ENCODE measurements at regions not wholly inside any gene's neighbourhood (a gene's known extent, or its start where the extent isn't known, plus 50 kb on each side); places are given as distances from the start of the nearest gene placed in this dataset.

DNA sequence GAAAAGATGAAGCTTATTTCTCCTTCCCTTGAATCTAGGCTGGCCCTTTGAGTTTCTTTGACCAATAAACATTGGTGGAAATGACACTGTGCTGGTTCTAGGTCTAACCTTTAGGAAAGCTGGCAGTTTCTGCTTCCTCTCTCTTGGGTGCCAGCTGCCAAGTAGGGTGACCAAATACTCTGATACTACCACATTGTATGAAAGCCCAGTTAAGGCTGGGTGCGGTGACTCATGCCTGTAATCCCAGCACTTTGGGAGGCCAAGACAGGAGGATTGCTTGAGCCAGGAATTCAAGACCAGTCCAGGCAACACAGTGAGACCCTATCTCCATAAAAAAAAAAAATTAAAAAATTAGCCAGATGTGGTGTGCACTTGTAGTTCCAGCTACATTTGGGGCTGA lies 320.7 kb downstream of the ZNF621 start:
- no peaks in the 10 kb centered on the region for H3K9me3 ChIP-seq (ENCODE audit: low read length)
- H3K27me3 ChIP-seq (ENCODE audit: control insufficient read depth in 1 of 2, insufficient read depth in 2 of 2, low read length in 2 of 2) = no peaks in the 10 kb centered on the region
- H3K4me3 ChIP-seq (ENCODE audit: low read depth in 1 of 2, low read length in 2 of 2) = no peak overlapping the region
- H3K4me1 ChIP-seq (ENCODE audit: insufficient read depth, low read length) = no peaks in the 10 kb centered on the region
- no peak overlapping the region for H3K27ac ChIP-seq (ENCODE audit: low read depth, low read length)
- no peak overlapping the region for H3K9ac ChIP-seq (ENCODE audit: low read length)
- H3K36me3 ChIP-seq (ENCODE audit: insufficient read depth, low read length) = no peaks in the 10 kb centered on the region

DNA sequence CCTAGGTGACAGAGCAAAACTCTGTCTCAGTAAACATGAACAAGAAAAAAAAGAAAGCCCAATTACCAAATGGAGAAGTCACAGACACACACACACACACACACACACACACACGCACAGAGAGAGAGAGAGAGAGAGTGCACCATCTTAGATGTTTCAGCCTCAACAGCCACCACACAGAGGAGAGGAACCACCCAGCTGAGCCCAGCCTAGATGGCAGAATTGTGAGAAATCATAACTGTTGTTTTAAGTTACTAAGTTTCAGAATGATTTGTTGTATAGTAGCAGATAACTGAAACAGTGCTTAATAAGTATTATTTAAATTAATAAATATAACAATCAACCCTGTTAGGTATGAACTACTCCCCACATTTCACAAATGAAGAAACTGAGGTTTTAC lies 321.2 kb downstream of the ZNF621 start:
- H3K36me3 ChIP-seq (ENCODE audit: insufficient read depth, low read length) = no peaks in the 10 kb centered on the region
- H3K27me3 ChIP-seq (ENCODE audit: control insufficient read depth in 1 of 2, insufficient read depth in 2 of 2, low read length in 2 of 2) = no peaks in the 10 kb centered on the region
- H3K4me3 ChIP-seq (ENCODE audit: low read depth in 1 of 2, low read length in 2 of 2) = no peak overlapping the region
- H3K9me3 ChIP-seq (ENCODE audit: low read length) = no peaks in the 10 kb centered on the region
- no peak overlapping the region for H3K9ac ChIP-seq (ENCODE audit: low read length)
- H3K4me1 ChIP-seq (ENCODE audit: insufficient read depth, low read length) = no peaks in the 10 kb centered on the region
- no peak overlapping the region for H3K27ac ChIP-seq (ENCODE audit: low read depth, low read length)

DNA sequence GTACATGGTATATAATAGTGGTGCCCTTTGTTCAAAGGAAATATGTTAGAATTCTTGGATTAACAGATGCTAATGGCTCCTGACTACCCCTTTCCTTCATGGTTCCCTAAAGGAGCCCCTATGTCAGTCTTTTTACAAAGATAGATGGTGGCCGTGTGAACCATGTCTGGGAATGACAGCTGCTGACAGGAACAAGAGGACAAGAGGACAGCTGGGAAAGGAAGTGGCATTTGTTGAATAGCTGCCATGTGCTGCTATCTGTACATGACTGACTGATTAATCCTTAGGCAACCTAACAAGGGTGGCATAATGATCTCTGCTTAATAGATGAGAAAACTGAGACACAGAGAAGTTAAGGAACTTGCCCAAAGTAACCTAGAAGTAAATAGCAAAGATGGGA lies 321.7 kb downstream of the ZNF621 start:
- H3K4me1 ChIP-seq (ENCODE audit: insufficient read depth, low read length) = no peaks in the 10 kb centered on the region
- H3K4me3 ChIP-seq (ENCODE audit: low read depth in 1 of 2, low read length in 2 of 2) = no peak overlapping the region
- no peaks in the 10 kb centered on the region for H3K27me3 ChIP-seq (ENCODE audit: control insufficient read depth in 1 of 2, insufficient read depth in 2 of 2, low read length in 2 of 2)
- H3K36me3 ChIP-seq (ENCODE audit: insufficient read depth, low read length) = no peaks in the 10 kb centered on the region
- no peaks in the 10 kb centered on the region for H3K9me3 ChIP-seq (ENCODE audit: low read length)
- no peak overlapping the region for H3K9ac ChIP-seq (ENCODE audit: low read length)
- H3K27ac ChIP-seq (ENCODE audit: low read depth, low read length) = no peak overlapping the region

DNA sequence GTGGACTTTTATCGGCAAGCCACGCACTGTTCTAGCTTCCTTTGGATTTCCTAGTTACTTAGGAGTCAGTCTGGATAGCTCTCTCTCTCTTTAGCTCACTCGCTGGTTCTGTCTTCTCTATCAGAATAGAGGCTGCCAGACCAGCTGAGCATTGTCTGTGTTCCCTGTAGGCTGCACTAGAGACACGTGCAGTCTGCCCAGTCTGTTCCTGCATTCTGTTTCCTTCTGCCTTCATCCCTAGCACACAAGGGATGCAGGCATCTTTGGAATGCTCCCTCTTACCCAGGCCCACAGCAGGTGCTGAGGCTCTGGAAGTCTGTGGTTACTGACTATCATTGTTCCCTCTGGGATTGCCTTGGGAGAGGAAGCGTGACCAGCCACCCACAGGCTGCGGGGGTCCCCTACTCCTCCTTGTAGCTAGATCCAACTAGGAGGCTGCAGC lies 322.8 kb downstream of the ZNF621 start:
- H3K27ac ChIP-seq (ENCODE audit: low read depth, low read length) = no peak overlapping the region
- H3K4me1 ChIP-seq (ENCODE audit: insufficient read depth, low read length) = no peaks in the 10 kb centered on the region

DNA sequence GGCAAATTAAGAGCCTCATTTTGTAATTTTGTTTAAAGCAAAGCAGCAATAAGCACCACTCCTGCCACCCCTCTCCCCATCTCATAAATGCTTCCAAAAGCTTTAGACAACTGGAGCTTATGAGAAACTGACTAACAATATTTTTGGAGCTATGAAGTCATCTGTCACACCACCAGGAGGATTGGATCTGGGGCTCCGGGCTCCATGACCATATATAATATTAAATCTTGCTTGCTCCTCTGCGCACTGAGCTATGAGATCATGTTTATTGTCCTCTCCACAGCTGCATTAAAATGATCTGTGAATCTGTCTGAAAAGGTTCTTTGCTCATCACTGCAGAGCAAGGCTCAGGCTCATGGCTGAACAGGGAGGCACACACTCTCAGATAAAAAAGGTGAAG lies 323.7 kb downstream of the ZNF621 start:
- Histone ChIP-seq H3K27me3 (ENCODE audit: control insufficient read depth in 1 of 2, insufficient read depth in 2 of 2, low read length in 2 of 2) (no peaks in the 10 kb centered on the region), H3K4me3 (ENCODE audit: low read depth in 1 of 2, low read length in 2 of 2) (no peak overlapping the region), H3K4me1 (ENCODE audit: insufficient read depth, low read length) (no peaks in the 10 kb centered on the region), H3K36me3 (ENCODE audit: insufficient read depth, low read length) (no peaks in the 10 kb centered on the region), H3K9ac (ENCODE audit: low read length) (no peak overlapping the region), H3K27ac (ENCODE audit: low read depth, low read length) (no peak overlapping the region), H3K9me3 (ENCODE audit: low read length) (no peaks in the 10 kb centered on the region)

More for the DNA sequence above, 322.8 kb downstream of the ZNF621 start:
- H3K36me3 ChIP-seq (ENCODE audit: insufficient read depth, low read length) = no peaks in the 10 kb centered on the region
- no peak overlapping the region for H3K4me3 ChIP-seq (ENCODE audit: low read depth in 1 of 2, low read length in 2 of 2)
- H3K9ac ChIP-seq (ENCODE audit: low read length) = no peak overlapping the region
- H3K9me3 ChIP-seq (ENCODE audit: low read length) = no peaks in the 10 kb centered on the region
- no peaks in the 10 kb centered on the region for H3K27me3 ChIP-seq (ENCODE audit: control insufficient read depth in 1 of 2, insufficient read depth in 2 of 2, low read length in 2 of 2)

DNA sequence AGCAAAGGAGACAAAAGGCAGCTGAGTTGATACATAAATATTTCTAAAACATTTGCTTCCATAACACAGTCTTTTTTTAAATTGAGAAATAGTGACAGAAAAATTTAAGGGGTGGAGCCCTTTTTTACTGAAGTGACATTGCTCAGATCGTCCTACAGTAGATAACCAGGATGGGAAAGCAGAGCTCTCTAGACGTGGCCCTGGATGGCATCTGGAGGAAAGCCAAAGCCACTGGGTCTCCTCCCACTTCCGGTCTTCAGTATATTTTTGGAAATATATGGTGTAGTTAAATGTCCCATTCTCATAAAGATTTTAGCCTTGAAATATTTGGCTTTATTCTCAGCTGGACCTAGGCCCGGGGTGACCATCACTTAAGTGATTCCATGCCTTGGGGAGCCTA lies 326.1 kb downstream of the ZNF621 start:
- Histone ChIP-seq H3K27me3 (ENCODE audit: control insufficient read depth in 1 of 2, insufficient read depth in 2 of 2, low read length in 2 of 2) (no peaks in the 10 kb centered on the region), H3K4me3 (ENCODE audit: low read depth in 1 of 2, low read length in 2 of 2) (no peak overlapping the region), H3K36me3 (ENCODE audit: insufficient read depth, low read length) (no peaks in the 10 kb centered on the region), H3K9ac (ENCODE audit: low read length) (no peak overlapping the region), H3K27ac (ENCODE audit: low read depth, low read length) (no peak overlapping the region), H3K4me1 (ENCODE audit: insufficient read depth, low read length) (no peaks in the 10 kb centered on the region), H3K9me3 (ENCODE audit: low read length) (no peaks in the 10 kb centered on the region)

DNA sequence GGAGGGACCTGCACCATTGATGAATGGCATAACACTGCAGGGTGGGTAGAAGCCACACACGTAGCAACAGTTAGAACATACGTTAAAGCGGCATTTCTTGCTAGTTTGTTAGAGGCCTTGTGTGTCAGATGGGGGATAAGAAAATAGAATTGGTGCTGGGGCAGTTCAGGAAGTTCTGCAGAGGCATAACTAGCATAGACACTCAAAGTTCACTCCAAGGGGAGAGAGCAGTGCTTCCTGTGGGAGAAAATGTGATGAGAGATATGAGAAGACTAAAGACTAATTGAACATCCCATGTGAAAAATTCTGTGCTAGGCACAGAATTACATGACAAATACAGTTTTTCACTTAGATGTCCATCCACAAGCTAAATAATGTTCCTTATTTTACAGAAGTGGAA lies 327.1 kb downstream of the ZNF621 start:
- Histone ChIP-seq H3K9ac (ENCODE audit: low read length) (no peak overlapping the region), H3K27ac (ENCODE audit: low read depth, low read length) (no peak overlapping the region), H3K27me3 (ENCODE audit: control insufficient read depth in 1 of 2, insufficient read depth in 2 of 2, low read length in 2 of 2) (no peaks in the 10 kb centered on the region), H3K4me1 (ENCODE audit: insufficient read depth, low read length) (no peaks in the 10 kb centered on the region), H3K4me3 (ENCODE audit: low read depth in 1 of 2, low read length in 2 of 2) (no peak overlapping the region), H3K36me3 (ENCODE audit: insufficient read depth, low read length) (no peaks in the 10 kb centered on the region), H3K9me3 (ENCODE audit: low read length) (no peaks in the 10 kb centered on the region)

DNA sequence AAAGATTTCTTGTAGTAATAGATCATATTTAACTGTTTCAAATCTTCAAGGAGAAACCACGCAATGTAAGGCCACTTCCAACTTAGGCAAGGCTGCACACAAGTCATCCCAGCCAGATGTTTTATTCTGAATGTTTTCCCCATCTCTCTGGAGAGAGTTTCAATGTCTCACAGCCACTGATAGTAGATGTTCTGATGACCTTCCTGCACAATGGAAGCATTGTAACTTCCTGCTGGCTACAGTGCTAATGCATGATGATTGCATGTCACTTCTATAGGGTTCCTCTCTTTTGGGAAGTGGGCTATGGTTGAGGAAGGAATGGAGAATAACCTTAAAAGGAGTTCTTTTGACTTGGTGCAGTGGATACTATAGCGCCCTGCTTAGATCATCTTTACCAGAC lies 328.0 kb downstream of the ZNF621 start:
- H3K9me3 ChIP-seq (ENCODE audit: low read length) = no peaks in the 10 kb centered on the region
- H3K27ac ChIP-seq (ENCODE audit: low read depth, low read length) = no peak overlapping the region
- H3K4me3 ChIP-seq (ENCODE audit: low read depth in 1 of 2, low read length in 2 of 2) = no peak overlapping the region
- no peaks in the 10 kb centered on the region for H3K4me1 ChIP-seq (ENCODE audit: insufficient read depth, low read length)
- H3K36me3 ChIP-seq (ENCODE audit: insufficient read depth, low read length) = no peaks in the 10 kb centered on the region
- H3K27me3 ChIP-seq (ENCODE audit: control insufficient read depth in 1 of 2, insufficient read depth in 2 of 2, low read length in 2 of 2) = no peaks in the 10 kb centered on the region
- no peak overlapping the region for H3K9ac ChIP-seq (ENCODE audit: low read length)

DNA sequence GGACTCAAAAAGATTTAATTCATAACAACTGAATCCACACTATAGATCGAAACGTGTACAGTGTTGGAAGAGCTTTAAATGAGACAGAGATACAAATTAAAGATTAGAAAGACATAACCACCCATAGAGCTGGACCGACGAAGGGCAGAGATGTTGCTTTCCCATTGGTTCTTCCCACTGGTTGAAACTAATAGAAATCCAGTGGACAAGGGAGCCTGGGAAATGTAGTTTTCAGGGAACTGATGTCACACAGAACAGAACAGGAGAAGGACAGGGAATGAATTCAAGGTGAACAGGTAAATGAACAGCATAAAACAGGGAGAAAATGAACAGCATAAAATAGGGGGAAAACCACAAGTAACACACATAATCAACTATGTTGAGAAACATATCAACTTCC lies 328.7 kb downstream of the ZNF621 start:
- Histone ChIP-seq H3K27me3 (ENCODE audit: control insufficient read depth in 1 of 2, insufficient read depth in 2 of 2, low read length in 2 of 2) (no peaks in the 10 kb centered on the region), H3K27ac (ENCODE audit: low read depth, low read length) (no peak overlapping the region), H3K9ac (ENCODE audit: low read length) (no peak overlapping the region)

DNA sequence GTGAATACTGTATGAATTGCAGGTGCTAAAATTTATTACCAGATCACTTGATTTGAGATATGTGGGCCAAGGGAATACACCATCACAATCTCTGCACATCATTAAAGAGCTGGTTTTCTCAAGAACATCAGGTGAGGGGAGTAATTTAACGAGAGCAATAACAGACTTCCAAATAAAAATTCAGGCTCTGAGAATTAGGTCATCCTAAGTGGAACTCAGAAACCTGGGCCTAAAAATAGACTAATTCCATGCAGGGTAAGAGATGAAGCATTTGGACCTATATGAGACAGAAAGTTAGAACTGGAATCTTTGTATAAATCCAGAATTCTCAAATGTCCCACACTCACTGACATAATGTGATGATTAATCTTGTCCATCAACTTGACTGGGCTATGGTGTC lies 331.1 kb downstream of the ZNF621 start:
- Histone ChIP-seq H3K4me1 (ENCODE audit: insufficient read depth, low read length) (no peaks in the 10 kb centered on the region), H3K4me3 (ENCODE audit: low read depth in 1 of 2, low read length in 2 of 2) (no peak overlapping the region), H3K27ac (ENCODE audit: low read depth, low read length) (no peak overlapping the region), H3K9ac (ENCODE audit: low read length) (no peak overlapping the region), H3K9me3 (ENCODE audit: low read length) (no peaks in the 10 kb centered on the region), H3K27me3 (ENCODE audit: control insufficient read depth in 1 of 2, insufficient read depth in 2 of 2, low read length in 2 of 2) (no peaks in the 10 kb centered on the region), H3K36me3 (ENCODE audit: insufficient read depth, low read length) (no peaks in the 10 kb centered on the region)

More for the DNA sequence above, 328.7 kb downstream of the ZNF621 start:
- no peaks in the 10 kb centered on the region for H3K9me3 ChIP-seq (ENCODE audit: low read length)
- no peaks in the 10 kb centered on the region for H3K36me3 ChIP-seq (ENCODE audit: insufficient read depth, low read length)
- H3K4me1 ChIP-seq (ENCODE audit: insufficient read depth, low read length) = no peaks in the 10 kb centered on the region
- no peak overlapping the region for H3K4me3 ChIP-seq (ENCODE audit: low read depth in 1 of 2, low read length in 2 of 2)

DNA sequence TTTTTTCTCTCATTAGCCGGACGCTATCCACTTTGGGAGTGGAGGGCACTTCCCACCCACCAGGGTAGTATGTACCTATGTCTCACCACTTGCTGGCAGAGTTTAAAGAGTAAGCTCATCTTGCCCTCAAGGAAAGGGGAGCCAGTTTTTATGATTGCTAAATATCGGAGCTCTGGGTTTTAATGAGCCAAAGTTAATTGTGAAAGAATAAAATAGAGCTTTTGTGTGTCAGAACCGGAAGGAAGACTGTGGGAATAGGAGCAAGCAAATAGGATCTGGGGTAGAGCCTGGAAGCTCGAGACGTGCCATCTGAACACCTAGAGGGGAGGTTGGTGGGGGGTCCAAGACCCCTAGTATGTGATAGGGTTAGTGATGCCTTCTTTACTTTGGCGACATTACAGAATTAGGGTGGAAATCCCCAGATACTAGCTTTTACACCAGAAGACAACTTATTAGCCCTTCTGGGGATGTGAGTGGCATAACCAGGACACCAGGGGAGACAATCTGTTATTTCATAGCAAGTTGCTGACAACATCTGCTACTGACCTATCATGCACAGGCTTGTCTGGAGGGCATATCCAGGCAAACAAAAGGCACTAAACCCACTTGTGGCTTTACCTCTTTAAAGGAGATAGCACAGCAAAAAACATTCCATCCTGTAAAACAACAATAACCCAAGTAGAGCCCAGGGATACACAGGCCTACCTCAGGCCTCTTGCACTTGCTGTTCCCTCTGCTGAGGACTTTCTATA lies 333.8 kb downstream of the ZNF621 start:
- Histone ChIP-seq H3K9ac (ENCODE audit: low read length) (no peak overlapping the region), H3K27me3 (ENCODE audit: control insufficient read depth in 1 of 2, insufficient read depth in 2 of 2, low read length in 2 of 2) (no peaks in the 10 kb centered on the region), H3K27ac (ENCODE audit: low read depth, low read length) (no peak overlapping the region), H3K4me1 (ENCODE audit: insufficient read depth, low read length) (no peaks in the 10 kb centered on the region), H3K4me3 (ENCODE audit: low read depth in 1 of 2, low read length in 2 of 2) (no peak overlapping the region), H3K9me3 (ENCODE audit: low read length) (no peaks in the 10 kb centered on the region), H3K36me3 (ENCODE audit: insufficient read depth, low read length) (no peaks in the 10 kb centered on the region)

DNA sequence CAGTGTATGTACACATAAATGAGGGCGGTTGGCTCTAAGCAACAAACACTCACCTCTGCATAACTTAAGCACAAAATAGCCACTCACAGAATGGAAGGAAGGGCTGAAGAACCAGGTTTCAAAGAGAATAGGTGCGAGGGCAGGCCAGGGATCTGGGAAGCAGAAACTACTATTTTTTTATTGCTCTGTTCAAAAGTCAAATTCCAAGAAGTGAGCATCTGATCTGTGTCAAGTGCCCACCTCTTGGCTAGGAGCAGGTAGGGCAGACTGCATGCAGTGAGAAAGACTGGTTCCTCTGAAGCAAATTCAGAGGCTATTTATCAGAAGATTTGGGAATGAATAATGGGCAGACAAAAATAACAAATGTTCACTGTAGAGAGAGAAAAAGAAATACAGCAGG lies 336.4 kb upstream of the CTNNB1 start:
- no peaks in the 10 kb centered on the region for H3K4me1 ChIP-seq (ENCODE audit: insufficient read depth, low read length)
- no peak overlapping the region for H3K4me3 ChIP-seq (ENCODE audit: low read depth in 1 of 2, low read length in 2 of 2)

More for the DNA sequence above, 336.4 kb upstream of the CTNNB1 start:
- Histone ChIP-seq H3K27me3 (ENCODE audit: control insufficient read depth in 1 of 2, insufficient read depth in 2 of 2, low read length in 2 of 2) (no peaks in the 10 kb centered on the region), H3K9me3 (ENCODE audit: low read length) (no peaks in the 10 kb centered on the region), H3K27ac (ENCODE audit: low read depth, low read length) (no peak overlapping the region), H3K9ac (ENCODE audit: low read length) (no peak overlapping the region), H3K36me3 (ENCODE audit: insufficient read depth, low read length) (no peaks in the 10 kb centered on the region)
